Calu3 (cell line): ENCODE measurements at regions not wholly inside any gene's neighbourhood (a gene's known extent, or its start where the extent isn't known, plus 50 kb on each side); places are given as distances from the start of the nearest gene placed in this dataset.

Source experiments
- BruUV-seq: library from RNA; stranded (reverse); fragments of 400-500 nt; replicated peaks from 2 replicates; lab custom pipeline; 2021; lab: Mats Ljungman, UMichigan
- CTCF ChIA-PET: fragments of 300-600 bp; sonication (Branson Sonifier 250); formaldehyde crosslinking; loops from one replicate; lab custom pipeline; 2022; ENCODE audit warnings: antibody characterized with exemption; lab: Charles Lee
- DNase-seq: peaks from one replicate; pipeline ENCODE4 v3.0.0; 2022
- H3K27ac Mint-ChIP-seq: one replicate; pipeline ENCODE4 v1.8.0; 2022; ENCODE audit warnings: mixed read lengths; ENCODE audit not compliant: unreplicated experiment
- H3K27me3 Mint-ChIP-seq: one replicate; pipeline ENCODE4 v1.8.0; 2022; ENCODE audit warnings: mixed read lengths; ENCODE audit not compliant: unreplicated experiment
- H3K36me3 Mint-ChIP-seq: one replicate; pipeline ENCODE4 v1.8.0; 2022; ENCODE audit warnings: mild to moderate bottlenecking, moderate library complexity, mixed read lengths; ENCODE audit not compliant: insufficient read depth, unreplicated experiment
- H3K4me1 Mint-ChIP-seq: one replicate; pipeline ENCODE4 v1.8.0; 2022; ENCODE audit warnings: mild to moderate bottlenecking, low read depth, mixed read lengths; ENCODE audit not compliant: unreplicated experiment
- H3K4me3 Mint-ChIP-seq: one replicate; pipeline ENCODE4 v1.8.0; 2022; ENCODE audit warnings: mild to moderate bottlenecking, low read depth, moderate library complexity, mixed read lengths; ENCODE audit not compliant: unreplicated experiment
- H3K9me3 Mint-ChIP-seq: one replicate; pipeline ENCODE4 v1.8.0; 2022; ENCODE audit warnings: low read depth, mixed read lengths; ENCODE audit not compliant: unreplicated experiment
- CTCF ChIP-seq: fragments of 200-600 bp; IDR thresholded peaks from one replicate; pipeline ENCODE4 v1.8.0; 2022; ENCODE audit warnings: antibody characterized with exemption; ENCODE audit not compliant: unreplicated experiment
- intact Hi-C: fragments of 100-400 bp; cut with micrococcal nuclease; formaldehyde crosslinking; loops from one replicate; pipeline ENCODE4 v1.10.0; 2022; ENCODE audit not compliant: unreplicated experiment

- Mint-ChIP-seq H3K9me3 (no peaks in the 10 kb centered on the region), H3K27ac (no peak overlapping the region), H3K36me3 (no peaks in the 10 kb centered on the region), H3K27me3 (no peaks in the 10 kb centered on the region), H3K4me3 (no peak overlapping the region), H3K4me1 (no peaks in the 10 kb centered on the region)
- intact Hi-C loops, result no loop called here
- TF ChIP-seq CTCF, result no peak
- CTCF ChIA-PET, result no interaction called here
- BruUV-seq, result no TSS peak
- DNase-seq, result no peak
These were observed 825.0 kb upstream of the CHORDC1 start for GRCh38 chr11:91047882-91048281.

GRCh38 chr11:91046261-91046660 lies 823.4 kb upstream of the CHORDC1 start:
- Mint-ChIP-seq H3K4me3 (no peak overlapping the region), H3K9me3 (no peaks in the 10 kb centered on the region), H3K27me3 (no peaks in the 10 kb centered on the region), H3K27ac (no peak overlapping the region), H3K4me1 (no peaks in the 10 kb centered on the region), H3K36me3 (no peaks in the 10 kb centered on the region)
- intact Hi-C loops, result no loop called here
- CTCF ChIA-PET, result no interaction called here
- BruUV-seq, result no TSS peak
- no peak for TF ChIP-seq CTCF
- no peak for DNase-seq

GRCh38 chr11:91041626-91042025 lies 818.8 kb upstream of the CHORDC1 start:
- Mint-ChIP-seq H3K36me3 (no peaks in the 10 kb centered on the region), H3K27ac (no peak overlapping the region), H3K4me1 (no peaks in the 10 kb centered on the region), H3K4me3 (no peak overlapping the region), H3K27me3 (no peaks in the 10 kb centered on the region), H3K9me3 (peaks cover 2% of the 10 kb centered on the region)
- CTCF ChIA-PET, result no interaction called here
- DNase-seq, result no peak
- intact Hi-C loops, result no loop called here
- no TSS peak for BruUV-seq
- TF ChIP-seq CTCF, result no peak

GRCh38 chr11:91023731-91024130 lies 800.9 kb upstream of the CHORDC1 start:
- CTCF ChIA-PET, result no interaction called here
- no peak for TF ChIP-seq CTCF
- no peaks in the 10 kb centered on the region for H3K4me1 Mint-ChIP-seq
- no peaks in the 10 kb centered on the region for H3K9me3 Mint-ChIP-seq
- no peak for DNase-seq
- intact Hi-C loops, result no loop called here
- H3K27me3 Mint-ChIP-seq, result no peaks in the 10 kb centered on the region
- H3K27ac Mint-ChIP-seq, result no peak overlapping the region
- H3K36me3 Mint-ChIP-seq, result no peaks in the 10 kb centered on the region
- BruUV-seq, result no TSS peak
- H3K4me3 Mint-ChIP-seq, result no peak overlapping the region
